GM23248 (cell line): ENCODE measurements at regions not wholly inside any gene's neighbourhood (a gene's known extent, or its start where the extent isn't known, plus 50 kb on each side); places are given as distances from the start of the nearest gene placed in this dataset.

Source experiments
- EZH2 ChIP-seq: fragments of 200-600 bp; sonication (generic); IDR thresholded peaks from 2 replicates; pipeline ENCODE4 v1.6.1; 2018; ENCODE audit warnings: antibody characterized with exemption, mild to moderate bottlenecking; ENCODE audit not compliant: insufficient read depth, poor library complexity, severe bottlenecking
- EZH2phosphoT487 ChIP-seq: fragments of 200-600 bp; sonication (generic); IDR thresholded peaks from 2 replicates; pipeline ENCODE4 v1.6.1; 2018; ENCODE audit warnings: antibody characterized with exemption, moderate library complexity, mild to moderate bottlenecking, low read depth; ENCODE audit not compliant: insufficient read depth

GRCh38 chr17:62880120-62880519 lies 72.0 kb upstream of the MARCHF10 start:
- TF ChIP-seq EZH2phosphoT487 (no peak), EZH2 (no peak)
